ENCODE measurements at regions not wholly inside any gene's neighbourhood (a gene's known extent, or its start where the extent isn't known, plus 50 kb on each side); places are given as distances from the start of the nearest gene placed in this dataset.
"Not testable (repeated sequence)": the region's sequence is repeated elsewhere in the genome, so short reads cannot be mapped to it uniquely, and the experiment has no call there.

- no peak for DNase-seq
These were observed 52.9 kb downstream of the TMSB4Y start for GRCh38 chrY:13756615-13757014.

GRCh38 chrY:13766040-13766439 lies 62.3 kb downstream of the TMSB4Y start:
- no peak for DNase-seq

GRCh38 chrY:13790108-13790793 lies 86.6 kb downstream of the TMSB4Y start:
- no peak for DNase-seq

- no peak for DNase-seq
These were observed 91.4 kb downstream of the TMSB4Y start for GRCh38 chrY:13795067-13795466.

- DNase-seq = peak; percentile 3
These were observed 99.1 kb downstream of the TMSB4Y start for GRCh38 chrY:13802828-13803227.

- DNase-seq = no peak
These were observed 99.7 kb downstream of the TMSB4Y start for GRCh38 chrY:13803424-13803823.

- DNase-seq = no peak
These were observed 100.7 kb downstream of the TMSB4Y start for GRCh38 chrY:13804124-13805056.

GRCh38 chrY:13805057-13805735 lies 101.5 kb downstream of the TMSB4Y start:
- no peak for DNase-seq

GRCh38 chrY:13805736-13806067 lies 102.0 kb downstream of the TMSB4Y start:
- no peak for DNase-seq

GRCh38 chrY:13830089-13830488 lies 126.4 kb downstream of the TMSB4Y start:
- DNase-seq = no peak

- DNase-seq = no peak
These were observed 140.7 kb downstream of the TMSB4Y start for GRCh38 chrY:13844411-13844810.

GRCh38 chrY:13845276-13845675 lies 141.0 kb downstream of the VCY start:
- no peak for DNase-seq

- peak; percentile 0 for DNase-seq
These were observed 116.7 kb downstream of the VCY start for GRCh38 chrY:13869611-13870010.

- no peak for DNase-seq
These were observed 114.8 kb downstream of the VCY start for GRCh38 chrY:13871426-13871825.

GRCh38 chrY:13872696-13873095 lies 113.6 kb downstream of the VCY start:
- DNase-seq = no peak

GRCh38 chrY:13878506-13878905 lies 107.8 kb downstream of the VCY start:
- no peak for DNase-seq

- no peak for DNase-seq
These were observed 105.2 kb downstream of the VCY start for GRCh38 chrY:13881096-13881495.

- DNase-seq = peak; percentile 7
These were observed 103.4 kb downstream of the VCY start for GRCh38 chrY:13882829-13883228.

- not testable (repeated sequence) for DNase-seq
These were observed 92.2 kb downstream of the VCY start for GRCh38 chrY:13894028-13894427.

GRCh38 chrY:13907736-13908135 lies 78.5 kb downstream of the VCY start:
- DNase-seq = no peak

GRCh38 chrY:13930436-13930835 lies 55.8 kb downstream of the VCY start:
- DNase-seq = not testable (repeated sequence)
